SK-N-SH (cell line): ENCODE measurements at regions not wholly inside any gene's neighbourhood (a gene's known extent, or its start where the extent isn't known, plus 50 kb on each side); places are given as distances from the start of the nearest gene placed in this dataset.

ENCODE experiments used
- CHD2 ChIP-seq: fragments of 150-350 bp; IDR thresholded peaks from 2 replicates; pipeline ENCODE4 v1.6.1; 2018; ENCODE audit warnings: low read length; ENCODE audit not compliant: partially characterized antibody
- EP300 ChIP-seq, 2 experiments: IDR thresholded peaks; 2 replicates each; pipeline versions ENCODE4 v1.4.0 to v1.6.1; 2012; ENCODE audit warnings: borderline replicate concordance in 1 of 2, low read depth in 1 of 2, low read length in 1 of 2
- SIN3A ChIP-seq: IDR thresholded peaks from 2 replicates; pipeline ENCODE4 v1.6.1; 2012; ENCODE audit warnings: low read depth, mild to moderate bottlenecking, low read length, moderate library complexity, borderline replicate concordance
- SMC3 ChIP-seq: IDR thresholded peaks from 2 replicates; pipeline ENCODE4 v1.6.1; 2012; ENCODE audit warnings: low read depth, low read length, improper control_type of control experiment
- TCF12 ChIP-seq: IDR thresholded peaks from 2 replicates; pipeline ENCODE4 v1.4.0; 2012
- YY1 ChIP-seq: IDR thresholded peaks from 2 replicates; pipeline ENCODE4 v1.4.0; 2012; ENCODE audit warnings: low read depth, mild to moderate bottlenecking
- TF ChIP-seq, protein P1 (sequence below): IDR thresholded peaks from 2 replicates; pipeline ENCODE4 v1.4.0; 2012; ENCODE audit warnings: low read depth, borderline replicate concordance
- TF ChIP-seq, protein P2 (sequence below): fragments of 200-600 bp; sonication (generic); IDR thresholded peaks from 2 replicates; pipeline ENCODE4 v1.6.1; 2017; ENCODE audit warnings: antibody characterized with exemption, mild to moderate bottlenecking, moderate library complexity
- TF ChIP-seq, protein P3 (sequence below): fragments of 150-350 bp; IDR thresholded peaks from 2 replicates; pipeline ENCODE4 v1.6.1; 2017; ENCODE audit warnings: antibody characterized with exemption, low read length, low read depth, borderline replicate concordance

DNA sequence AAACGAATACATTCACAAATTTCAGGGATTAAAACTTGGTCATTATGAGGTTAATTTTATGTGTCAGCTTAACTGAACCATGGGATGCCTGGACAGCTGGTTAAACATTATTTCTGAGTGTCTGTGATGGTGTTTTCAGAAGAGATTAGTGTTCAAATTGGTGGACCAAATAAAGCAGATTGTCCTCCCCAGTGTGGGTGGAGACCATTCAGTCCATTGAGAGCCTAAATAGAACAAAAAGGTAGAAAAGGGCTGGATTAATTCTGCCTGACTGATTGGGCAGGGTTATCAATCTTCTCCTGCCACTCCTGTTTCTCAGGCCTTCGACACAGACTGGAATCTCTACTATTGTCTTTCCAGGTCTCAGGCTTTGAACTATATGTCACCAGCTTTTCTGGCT lies 203.8 kb upstream of the SLITRK6 start:
- TF ChIP-seq, protein P1, sequence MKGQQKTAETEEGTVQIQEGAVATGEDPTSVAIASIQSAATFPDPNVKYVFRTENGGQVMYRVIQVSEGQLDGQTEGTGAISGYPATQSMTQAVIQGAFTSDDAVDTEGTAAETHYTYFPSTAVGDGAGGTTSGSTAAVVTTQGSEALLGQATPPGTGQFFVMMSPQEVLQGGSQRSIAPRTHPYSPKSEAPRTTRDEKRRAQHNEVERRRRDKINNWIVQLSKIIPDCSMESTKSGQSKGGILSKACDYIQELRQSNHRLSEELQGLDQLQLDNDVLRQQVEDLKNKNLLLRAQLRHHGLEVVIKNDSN: no peak
- TF ChIP-seq, protein P2, sequence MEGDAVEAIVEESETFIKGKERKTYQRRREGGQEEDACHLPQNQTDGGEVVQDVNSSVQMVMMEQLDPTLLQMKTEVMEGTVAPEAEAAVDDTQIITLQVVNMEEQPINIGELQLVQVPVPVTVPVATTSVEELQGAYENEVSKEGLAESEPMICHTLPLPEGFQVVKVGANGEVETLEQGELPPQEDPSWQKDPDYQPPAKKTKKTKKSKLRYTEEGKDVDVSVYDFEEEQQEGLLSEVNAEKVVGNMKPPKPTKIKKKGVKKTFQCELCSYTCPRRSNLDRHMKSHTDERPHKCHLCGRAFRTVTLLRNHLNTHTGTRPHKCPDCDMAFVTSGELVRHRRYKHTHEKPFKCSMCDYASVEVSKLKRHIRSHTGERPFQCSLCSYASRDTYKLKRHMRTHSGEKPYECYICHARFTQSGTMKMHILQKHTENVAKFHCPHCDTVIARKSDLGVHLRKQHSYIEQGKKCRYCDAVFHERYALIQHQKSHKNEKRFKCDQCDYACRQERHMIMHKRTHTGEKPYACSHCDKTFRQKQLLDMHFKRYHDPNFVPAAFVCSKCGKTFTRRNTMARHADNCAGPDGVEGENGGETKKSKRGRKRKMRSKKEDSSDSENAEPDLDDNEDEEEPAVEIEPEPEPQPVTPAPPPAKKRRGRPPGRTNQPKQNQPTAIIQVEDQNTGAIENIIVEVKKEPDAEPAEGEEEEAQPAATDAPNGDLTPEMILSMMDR: no peak
- TF ChIP-seq TCF12 (no peak), YY1 (no peak), SMC3 (no peak), CHD2 (no peak), EP300 (IDR thresholded peaks at IDR 0.05; ENCODE audit: borderline replicate concordance in 1 of 2, low read depth in 1 of 2, low read length in 1 of 2) (no peak), SIN3A (no peak)
- TF ChIP-seq, protein P3, sequence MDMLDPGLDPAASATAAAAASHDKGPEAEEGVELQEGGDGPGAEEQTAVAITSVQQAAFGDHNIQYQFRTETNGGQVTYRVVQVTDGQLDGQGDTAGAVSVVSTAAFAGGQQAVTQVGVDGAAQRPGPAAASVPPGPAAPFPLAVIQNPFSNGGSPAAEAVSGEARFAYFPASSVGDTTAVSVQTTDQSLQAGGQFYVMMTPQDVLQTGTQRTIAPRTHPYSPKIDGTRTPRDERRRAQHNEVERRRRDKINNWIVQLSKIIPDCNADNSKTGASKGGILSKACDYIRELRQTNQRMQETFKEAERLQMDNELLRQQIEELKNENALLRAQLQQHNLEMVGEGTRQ: no peak
